T-helper 9 cell (primary cell): ENCODE measurements at regions not wholly inside any gene's neighbourhood (a gene's known extent, or its start where the extent isn't known, plus 50 kb on each side); places are given as distances from the start of the nearest gene placed in this dataset.

Experiments
- DNase-seq: peaks from one replicate; pipeline ENCODE4 v3.0.0-alpha.2; 2020

- DNase-seq, result no peak
These were observed 154.7 kb downstream of the KTN1 start for GRCh38 chr14:55734731-55735130.

GRCh38 chr14:55739967-55740648 lies 160.1 kb downstream of the KTN1 start:
- DNase-seq, result no peak

- no peak for DNase-seq
These were observed 160.6 kb downstream of the KTN1 start for GRCh38 chr14:55740649-55740989.

GRCh38 chr14:55741240-55741639 lies 161.2 kb downstream of the KTN1 start:
- DNase-seq, result no peak

- no peak for DNase-seq
These were observed 163.5 kb downstream of the KTN1 start for GRCh38 chr14:55743551-55743950.

GRCh38 chr14:55744321-55744720 lies 164.3 kb downstream of the KTN1 start:
- no peak for DNase-seq

GRCh38 chr14:55745906-55746305 lies 165.9 kb downstream of the KTN1 start:
- DNase-seq, result no peak

- no peak for DNase-seq
These were observed 166.6 kb downstream of the KTN1 start for GRCh38 chr14:55746558-55746957.

GRCh38 chr14:55747186-55747585 lies 167.2 kb downstream of the KTN1 start:
- no peak for DNase-seq

GRCh38 chr14:55749201-55749812 lies 169.3 kb downstream of the KTN1 start:
- no peak for DNase-seq

- DNase-seq, result no peak
These were observed 169.9 kb downstream of the KTN1 start for GRCh38 chr14:55749946-55750345.

- DNase-seq, result no peak
These were observed 172.8 kb downstream of the KTN1 start for GRCh38 chr14:55752580-55753390.

GRCh38 chr14:55754471-55754870 lies 174.5 kb downstream of the KTN1 start:
- DNase-seq, result no peak

GRCh38 chr14:55754871-55755270 lies 174.9 kb downstream of the KTN1 start:
- no peak for DNase-seq

GRCh38 chr14:55756078-55756477 lies 176.1 kb downstream of the KTN1 start:
- no peak for DNase-seq

- no peak for DNase-seq
These were observed 176.6 kb downstream of the KTN1 start for GRCh38 chr14:55756557-55756956.

- DNase-seq, result no peak
These were observed 178.8 kb downstream of the KTN1 start for GRCh38 chr14:55758796-55759195.

GRCh38 chr14:55760789-55761566 lies 181.0 kb downstream of the KTN1 start:
- no peak for DNase-seq

GRCh38 chr14:55761651-55762050 lies 181.6 kb downstream of the KTN1 start:
- no peak for DNase-seq

- no peak for DNase-seq
These were observed 182.7 kb downstream of the KTN1 start for GRCh38 chr14:55762595-55763232.

- no peak for DNase-seq
These were observed 184.8 kb downstream of the KTN1 start for GRCh38 chr14:55764784-55765183.

GRCh38 chr14:55766071-55766470 lies 186.1 kb downstream of the KTN1 start:
- no peak for DNase-seq

- DNase-seq, result no peak
These were observed 187.3 kb downstream of the KTN1 start for GRCh38 chr14:55767286-55767685.
